Urinary bladder (tissue), 3 donors: ENCODE measurements at regions not wholly inside any gene's neighbourhood (a gene's known extent, or its start where the extent isn't known, plus 50 kb on each side); places are given as distances from the start of the nearest gene placed in this dataset.

ENCODE experiments used
- DNase-seq: peaks from one replicate; pipeline ENCODE4 v3.0.0-alpha.2; 2015; ENCODE audit errors: extremely low spot score
- H3K27ac ChIP-seq: one replicate; pipeline ENCODE4 v1.5.1; 2013; ENCODE audit warnings: low read depth, mild to moderate bottlenecking, moderate library complexity
- H3K36me3 ChIP-seq: one replicate; pipeline ENCODE4 v1.6.1; 2013; ENCODE audit warnings: mild to moderate bottlenecking, moderate library complexity; ENCODE audit not compliant: insufficient read depth
- H3K4me1 ChIP-seq: one replicate; pipeline ENCODE4 v1.6.1; 2013; ENCODE audit warnings: mild to moderate bottlenecking, moderate library complexity; ENCODE audit not compliant: insufficient read depth
- H3K4me3 ChIP-seq: one replicate; pipeline ENCODE4 v1.5.1; 2013; ENCODE audit warnings: low read depth, low read length
- WGBS: extraction: QIAGEN DNeasy Blood & Tissue Kit; methylation state at CpG from one replicate; pipeline ENCODE4 v1.1.7; 2013; 5-methylcytosine and 5-hydroxymethylcytosine counted together
- donor health status: healthy with polysubstance abuse.
- donor health status: healthy.

DNA sequence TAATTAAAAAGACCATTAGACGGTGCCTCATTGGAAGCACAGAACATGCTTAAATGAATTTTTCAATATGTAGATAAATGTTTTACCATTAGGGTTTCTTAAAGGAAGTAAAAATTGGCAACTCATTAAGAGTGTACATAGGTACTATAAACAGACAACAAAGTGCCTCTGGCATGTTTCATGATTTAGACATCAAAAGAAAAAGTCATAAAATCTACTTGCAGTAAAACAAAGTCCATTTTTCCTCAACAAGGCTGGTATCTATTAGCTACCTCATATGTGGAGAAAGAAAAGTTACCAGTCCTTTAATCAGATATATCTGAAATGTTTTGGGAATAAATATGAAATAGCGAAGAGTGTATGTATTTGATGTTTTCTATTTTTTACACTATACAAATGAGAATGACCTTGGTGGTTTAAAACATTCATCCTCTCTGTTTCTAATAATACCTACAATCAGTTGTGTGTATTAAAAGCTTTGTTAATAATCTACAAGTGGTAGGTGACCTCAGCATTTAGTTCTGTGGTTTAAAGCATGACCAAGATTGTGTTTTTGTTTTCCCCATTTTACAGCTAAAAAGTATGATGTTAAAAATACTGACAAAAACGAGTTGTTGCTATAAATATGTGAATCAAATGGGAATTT is 87.5 kb downstream of the HDGFL1 start:
- WGBS, result 73% methylated on average over 3 of the region's 3 CpGs
- no peak overlapping the region for H3K4me3 ChIP-seq
- DNase-seq, result no peak
- H3K27ac ChIP-seq, result no peak overlapping the region
- no peaks in the 10 kb centered on the region for H3K36me3 ChIP-seq
- H3K4me1 ChIP-seq, result no peaks in the 10 kb centered on the region

- Histone ChIP-seq H3K4me1 (no peaks in the 10 kb centered on the region), H3K4me3 (no peak overlapping the region), H3K36me3 (no peaks in the 10 kb centered on the region), H3K27ac (no peak overlapping the region)
- no peak for DNase-seq
- WGBS, result 71% methylated on average over 1 of the region's 1 CpG
Measured at GRCh38 chr6:22657352-22657980, 88.1 kb downstream of the HDGFL1 start.

- H3K27ac ChIP-seq, result no peak overlapping the region
- H3K4me1 ChIP-seq, result no peaks in the 10 kb centered on the region
- no peak overlapping the region for H3K4me3 ChIP-seq
- WGBS, result 61% methylated on average over 2 of the region's 2 CpGs
- no peak for DNase-seq
- H3K36me3 ChIP-seq, result no peaks in the 10 kb centered on the region
Measured at GRCh38 chr6:22658183-22658582, 88.8 kb downstream of the HDGFL1 start.

DNA sequence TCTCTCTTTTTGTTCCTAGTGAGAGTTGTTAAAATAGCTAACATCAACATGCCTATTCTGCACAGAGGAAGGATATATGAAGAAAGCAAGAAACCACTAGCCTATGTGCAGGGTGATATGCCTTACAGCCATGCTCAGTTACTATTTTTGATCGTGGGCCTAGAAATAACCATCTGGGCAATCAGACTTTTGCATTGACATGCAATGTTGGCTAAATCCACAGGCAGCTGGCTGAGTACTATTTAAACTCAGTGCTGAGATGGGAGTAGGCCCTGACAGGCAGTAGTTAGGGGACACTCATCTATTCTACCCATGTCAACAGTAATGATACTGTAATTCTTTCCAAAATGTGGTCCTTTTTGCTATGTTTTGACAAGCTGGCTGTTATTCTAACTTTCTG is 89.6 kb downstream of the HDGFL1 start:
- WGBS, result 80% methylated on average over 1 of the region's 1 CpG
- H3K27ac ChIP-seq, result no peak overlapping the region
- no peaks in the 10 kb centered on the region for H3K4me1 ChIP-seq
- no peaks in the 10 kb centered on the region for H3K36me3 ChIP-seq
- no peak overlapping the region for H3K4me3 ChIP-seq
- no peak for DNase-seq

GRCh38 chr6:22664968-22665367 is 95.6 kb downstream of the HDGFL1 start:
- Histone ChIP-seq H3K27ac (no peak overlapping the region), H3K4me3 (no peak overlapping the region), H3K36me3 (no peaks in the 10 kb centered on the region), H3K4me1 (no peaks in the 10 kb centered on the region)
- 96% methylated on average over 2 of the region's 2 CpGs for WGBS
- no peak for DNase-seq

- WGBS, result 99% methylated on average over 1 of the region's 1 CpG
- Histone ChIP-seq H3K27ac (no peak overlapping the region), H3K4me3 (no peak overlapping the region), H3K4me1 (no peaks in the 10 kb centered on the region), H3K36me3 (no peaks in the 10 kb centered on the region)
- no peak for DNase-seq
Measured at GRCh38 chr6:22666021-22666420, 96.7 kb downstream of the HDGFL1 start.

- no peak overlapping the region for H3K4me3 ChIP-seq
- H3K4me1 ChIP-seq, result no peaks in the 10 kb centered on the region
- WGBS, result 61% methylated on average over 2 of the region's 2 CpGs
- no peaks in the 10 kb centered on the region for H3K36me3 ChIP-seq
- no peak for DNase-seq
- H3K27ac ChIP-seq, result no peak overlapping the region
Measured at GRCh38 chr6:22666586-22666985, 97.2 kb downstream of the HDGFL1 start.

- 79% methylated on average over 1 of the region's 1 CpG for WGBS
- no peak for DNase-seq
- no peaks in the 10 kb centered on the region for H3K36me3 ChIP-seq
- no peak overlapping the region for H3K27ac ChIP-seq
- H3K4me3 ChIP-seq, result no peak overlapping the region
- no peaks in the 10 kb centered on the region for H3K4me1 ChIP-seq
Measured at GRCh38 chr6:22667855-22668254, 98.5 kb downstream of the HDGFL1 start.

DNA sequence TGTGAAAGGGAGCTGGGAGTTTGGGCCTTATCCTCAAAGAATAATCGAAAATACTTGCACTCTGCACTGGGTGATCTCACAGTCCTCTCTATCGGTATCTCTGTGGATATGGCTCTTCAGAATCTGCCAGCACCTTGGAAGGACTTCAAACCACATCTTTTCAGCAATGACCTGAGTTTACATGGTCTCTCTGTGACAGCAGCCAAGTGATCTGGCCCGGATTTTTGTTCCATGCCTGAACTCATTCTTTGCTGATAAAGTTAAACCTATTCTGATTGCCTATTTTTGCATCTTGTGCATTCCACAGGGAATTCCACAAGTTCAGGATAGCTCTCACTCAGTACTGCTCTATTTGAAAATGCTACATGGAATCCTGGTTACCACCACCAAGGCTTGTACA is 98.9 kb downstream of the HDGFL1 start:
- DNase-seq, result no peak
- Histone ChIP-seq H3K36me3 (no peaks in the 10 kb centered on the region), H3K4me3 (no peak overlapping the region), H3K4me1 (no peaks in the 10 kb centered on the region), H3K27ac (no peak overlapping the region)
- WGBS, result 26% methylated on average over 3 of the region's 3 CpGs

DNA sequence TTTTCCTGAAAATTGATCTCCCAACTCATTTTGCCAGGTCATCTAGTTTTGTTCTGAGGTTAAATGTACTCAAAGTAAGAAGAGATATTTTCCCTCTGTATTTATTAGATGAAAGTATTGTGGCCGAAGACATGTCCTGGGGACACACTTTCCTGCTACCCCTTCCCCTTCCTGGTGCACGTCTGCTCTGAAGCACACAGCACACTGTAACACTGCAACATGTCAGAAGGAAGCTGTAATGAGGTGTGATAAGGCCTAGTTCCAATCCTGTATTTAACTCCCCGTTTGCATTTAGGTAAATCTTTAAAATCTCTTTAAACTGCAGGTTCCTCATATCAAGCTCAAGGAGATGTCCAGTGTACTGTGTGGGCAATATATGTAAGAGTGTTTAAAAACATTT is 99.4 kb downstream of the HDGFL1 start:
- Histone ChIP-seq H3K36me3 (no peaks in the 10 kb centered on the region), H3K27ac (no peak overlapping the region), H3K4me1 (no peaks in the 10 kb centered on the region), H3K4me3 (no peak overlapping the region)
- DNase-seq, result no peak
- WGBS, result 73% methylated on average over 3 of the region's 3 CpGs

DNA sequence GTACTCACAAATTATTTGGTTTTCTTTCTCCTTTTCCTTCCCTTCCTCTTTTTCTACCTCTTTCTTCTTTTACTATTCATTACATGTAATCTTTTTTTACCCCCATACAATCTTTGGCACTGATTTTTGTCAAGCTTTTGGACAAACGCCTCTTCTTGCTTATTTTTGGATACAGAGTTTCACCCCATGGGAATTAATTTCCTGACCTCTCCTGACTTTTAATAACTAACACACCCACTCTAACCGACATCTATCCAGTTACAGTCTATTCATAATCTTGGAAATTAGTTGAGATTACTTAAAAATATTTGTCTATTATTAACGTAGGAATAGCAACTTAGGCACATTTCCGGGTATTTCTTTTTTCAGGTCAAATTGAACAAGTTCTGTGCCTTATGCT is 101.2 kb downstream of the HDGFL1 start:
- Histone ChIP-seq H3K36me3 (no peaks in the 10 kb centered on the region), H3K27ac (no peak overlapping the region), H3K4me3 (no peak overlapping the region), H3K4me1 (no peaks in the 10 kb centered on the region)
- DNase-seq, result no peak
- WGBS, result 58% methylated on average over 4 of the region's 4 CpGs

DNA sequence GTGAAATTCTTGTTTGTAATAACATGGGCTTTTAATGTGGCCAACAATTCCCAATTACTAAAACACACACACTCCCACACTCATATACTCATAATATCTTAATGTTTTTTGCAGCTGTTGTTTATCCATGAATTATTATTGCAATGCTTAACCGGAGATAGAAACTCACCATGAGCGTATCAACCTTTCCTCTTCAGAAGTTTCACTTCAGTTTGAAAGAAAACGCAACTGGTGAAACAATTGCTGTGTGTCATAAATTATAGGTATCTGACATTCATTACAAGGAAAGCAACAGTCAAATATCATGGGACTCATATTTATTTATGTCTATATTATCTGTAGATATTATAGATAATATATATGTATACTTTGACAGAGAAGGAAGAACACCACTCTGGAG is 104.1 kb downstream of the HDGFL1 start:
- H3K4me3 ChIP-seq, result no peak overlapping the region
- no peaks in the 10 kb centered on the region for H3K36me3 ChIP-seq
- no peaks in the 10 kb centered on the region for H3K4me1 ChIP-seq
- WGBS, result 62% methylated on average over 3 of the region's 3 CpGs
- H3K27ac ChIP-seq, result no peak overlapping the region
- DNase-seq, result no peak

GRCh38 chr6:22680950-22681349 is 111.6 kb downstream of the HDGFL1 start:
- Histone ChIP-seq H3K27ac (no peak overlapping the region), H3K4me1 (no peaks in the 10 kb centered on the region), H3K4me3 (no peak overlapping the region), H3K36me3 (no peaks in the 10 kb centered on the region)
- 96% methylated on average over 7 of the region's 7 CpGs for whole genome bisulfite sequencing
- DNase-seq, result no peak

- Histone ChIP-seq H3K27ac (no peak overlapping the region), H3K36me3 (no peaks in the 10 kb centered on the region), H3K4me1 (no peaks in the 10 kb centered on the region), H3K4me3 (no peak overlapping the region)
- no peak for DNase-seq
- 91% methylated on average over 3 of the region's 3 CpGs for WGBS
Measured at GRCh38 chr6:22681761-22682160, 112.4 kb downstream of the HDGFL1 start.

DNA sequence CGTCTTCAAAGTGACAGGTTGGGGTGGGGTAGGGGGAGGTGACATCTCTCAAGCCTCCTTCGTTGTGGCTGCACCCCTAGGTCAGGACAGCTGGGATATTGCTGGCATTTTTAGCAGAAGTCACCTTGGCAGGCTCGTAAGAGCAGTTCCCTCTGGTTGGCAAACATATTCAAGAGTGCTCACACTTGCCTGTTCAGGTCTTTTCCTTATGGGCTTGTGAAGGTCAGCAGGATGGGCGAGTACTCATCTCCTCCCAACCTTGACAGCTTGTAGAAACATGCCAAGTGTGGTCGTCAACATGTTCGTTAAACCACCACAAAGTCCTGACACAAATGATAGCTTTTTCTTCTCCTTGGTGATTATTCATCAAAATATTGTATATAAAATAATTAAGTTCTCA is 113.6 kb downstream of the HDGFL1 start:
- no peaks in the 10 kb centered on the region for H3K36me3 ChIP-seq
- no peak overlapping the region for H3K27ac ChIP-seq
- H3K4me3 ChIP-seq, result no peak overlapping the region
- no peak for DNase-seq
- 73% methylated on average over 6 of the region's 6 CpGs for WGBS
- no peaks in the 10 kb centered on the region for H3K4me1 ChIP-seq
